IMR-90 (cell line): ENCODE measurements at regions not wholly inside any gene's neighbourhood (a gene's known extent, or its start where the extent isn't known, plus 50 kb on each side); places are given as distances from the start of the nearest gene placed in this dataset.

Source experiments
- ATAC-seq: fragments of 200-7000 bp; cut with Tn5 transposase; 2 replicates; pipeline ENCODE4 v1.9.1; 2020; ENCODE audit warnings: low read depth, mild to moderate bottlenecking, moderate library complexity
- BruUV-seq: library from RNA; stranded (reverse); fragments of 400-500 nt; replicated peaks from 2 replicates; lab custom pipeline; 2021; lab: Mats Ljungman, UMichigan
- CTCF ChIA-PET: fragments of 300-600 bp; formaldehyde crosslinking; extraction: SDS; loops from one replicate; lab custom pipeline; 2021; ENCODE audit warnings: antibody characterized with exemption; lab: Yijun Ruan, JAX
- POLR2A ChIA-PET: fragments of 300-600 bp; sonication (Branson Sonifier 250); formaldehyde crosslinking; loops from one replicate; lab custom pipeline; 2022; ENCODE audit warnings: antibody characterized with exemption; ENCODE audit not compliant: unreplicated experiment; lab: Charles Lee
- DNase-seq: peaks from one replicate; pipeline ENCODE4 v3.0.0; 2013
- H2AFZ ChIP-seq: replicated peaks from 2 replicates; pipeline ENCODE3; 2013; ENCODE audit warnings: low read length, mild to moderate bottlenecking; ENCODE audit not compliant: poor library complexity
- H2AK5ac ChIP-seq: 2 replicates; pipeline ENCODE4 v1.6.1; 2013; ENCODE audit warnings: low read depth, low read length, inconsistent platforms
- H2AK9ac ChIP-seq: replicated peaks from 2 replicates; pipeline ENCODE3; 2013; ENCODE audit warnings: mild to moderate bottlenecking, low read depth, low read length, moderate library complexity; ENCODE audit not compliant: poor library complexity
- H2BK120ac ChIP-seq: 2 replicates; pipeline ENCODE4 v1.6.1; 2013; ENCODE audit warnings: low read depth, low read length, inconsistent platforms
- H2BK15ac ChIP-seq: 3 replicates; pipeline ENCODE4 v1.6.1; 2013; ENCODE audit warnings: low read depth, low read length, inconsistent platforms
- H2BK20ac ChIP-seq: 2 replicates; pipeline ENCODE4 v1.6.1; 2013; ENCODE audit warnings: low read depth, mild to moderate bottlenecking, inconsistent platforms, low read length, moderate library complexity
- H2BK5ac ChIP-seq: 2 replicates; pipeline ENCODE4 v1.6.1; 2013; ENCODE audit warnings: mild to moderate bottlenecking, low read depth, low read length, inconsistent platforms; ENCODE audit not compliant: poor library complexity, severe bottlenecking
- H3K14ac ChIP-seq: replicated peaks from 2 replicates; pipeline ENCODE4 v1.6.1; 2013; ENCODE audit warnings: low read depth, low read length, inconsistent platforms
- H3K18ac ChIP-seq: 2 replicates; pipeline ENCODE4 v1.6.1; 2013; ENCODE audit warnings: low read depth, low read length, control low read depth
- H3K23ac ChIP-seq: 2 replicates; pipeline ENCODE4 v1.6.1; 2013; ENCODE audit warnings: low read depth, low read length, inconsistent platforms
- H3K27ac ChIP-seq: 2 replicates; pipeline ENCODE4 v1.5.1; 2013; ENCODE audit warnings: mild to moderate bottlenecking, control low read depth, low read length; ENCODE audit not compliant: insufficient read depth
- H3K27me3 ChIP-seq: 2 replicates; pipeline ENCODE4 v1.6.1; 2013; ENCODE audit warnings: low read length; ENCODE audit not compliant: control insufficient read depth, insufficient read depth
- H3K36me3 ChIP-seq: 2 replicates; pipeline ENCODE4 v1.6.1; 2013; ENCODE audit warnings: low read length, mixed read lengths; ENCODE audit not compliant: control insufficient read depth, insufficient read depth
- H3K4ac ChIP-seq: 2 replicates; pipeline ENCODE4 v1.6.1; 2013; ENCODE audit warnings: low read depth, low read length, inconsistent platforms
- H3K4me1 ChIP-seq: 2 replicates; pipeline ENCODE4 v1.6.1; 2013; ENCODE audit warnings: low read length, mixed read lengths; ENCODE audit not compliant: control insufficient read depth, insufficient read depth
- H3K4me2 ChIP-seq: 2 replicates; pipeline ENCODE4 v1.6.1; 2013; ENCODE audit warnings: low read depth, mild to moderate bottlenecking, control low read depth, low read length, moderate library complexity
- H3K4me3 ChIP-seq: 2 replicates; pipeline ENCODE4 v1.5.1; 2013; ENCODE audit warnings: low read depth, mild to moderate bottlenecking, control low read depth, low read length, moderate library complexity; ENCODE audit not compliant: insufficient read depth
- H3K56ac ChIP-seq: 2 replicates; pipeline ENCODE4 v1.6.1; 2013; ENCODE audit warnings: low read length, inconsistent platforms; ENCODE audit not compliant: insufficient read depth; ENCODE audit errors: extremely low read depth
- H3K79me1 ChIP-seq, 2 experiments: 2 replicates each; pipeline ENCODE4 v1.6.1; 2013; ENCODE audit warnings: low read length in 2 of 2, inconsistent platforms in 1 of 2, low read depth in 1 of 2
- H3K9ac ChIP-seq: 2 replicates; pipeline ENCODE4 v1.6.1; 2013; ENCODE audit warnings: low read depth, low read length, control low read depth
- H3K9me1 ChIP-seq: 2 replicates; pipeline ENCODE4 v1.6.1; 2013; ENCODE audit warnings: low read length, inconsistent platforms; ENCODE audit not compliant: insufficient read depth
- H3K9me3 ChIP-seq: 2 replicates; pipeline ENCODE4 v1.6.1; 2013; ENCODE audit warnings: low read length; ENCODE audit not compliant: control insufficient read depth, insufficient read depth
- H4K20me1 ChIP-seq: 2 replicates; pipeline ENCODE4 v1.6.1; 2013; ENCODE audit warnings: low read length, inconsistent platforms; ENCODE audit not compliant: insufficient read depth
- H4K5ac ChIP-seq: 2 replicates; pipeline ENCODE4 v1.6.1; 2013; ENCODE audit warnings: mild to moderate bottlenecking, low read depth, low read length, control low read depth
- H4K8ac ChIP-seq, 2 experiments: 2 replicates each; pipeline ENCODE4 v1.6.1; 2013; ENCODE audit warnings: low read depth in 2 of 2, low read length in 2 of 2, control low read depth in 1 of 2, inconsistent platforms in 1 of 2
- H4K91ac ChIP-seq: 2 replicates; pipeline ENCODE4 v1.6.1; 2013; ENCODE audit warnings: low read depth, low read length, inconsistent platforms; ENCODE audit not compliant: insufficient read depth
- MAZ ChIP-seq: IDR thresholded peaks from 2 replicates; pipeline ENCODE4 v1.6.1; 2012; ENCODE audit warnings: low read depth, mild to moderate bottlenecking, low read length, improper control_type of control experiment, moderate library complexity, borderline replicate concordance
- POLR2A ChIP-seq: IDR thresholded peaks from 2 replicates; pipeline ENCODE4 v1.6.1; 2012; ENCODE audit warnings: mild to moderate bottlenecking, low read depth, low read length
- WGBS, 2 experiments: methylation state at CpG; one replicate each; pipeline versions ENCODE4 v1.1.5 to v1.1.7; 2013; ENCODE audit warnings: missing lambda C conversion rate in 2 of 2; ENCODE audit not compliant: insufficient read length in 1 of 2; ENCODE audit errors: extremely low coverage in 2 of 2; 5-methylcytosine and 5-hydroxymethylcytosine counted together
- dilution Hi-C: fragments of 300-500 bp; cut with HindIII; formaldehyde crosslinking; loops from one replicate; pipeline ENCODE4 v1.14.3; 2018; ENCODE audit warnings: low sequenced_read_pairs; ENCODE audit not compliant: unreplicated experiment
- in situ Hi-C: fragments of 300-500 bp; cut with MboI; formaldehyde crosslinking; loops from 3 replicates; pipeline ENCODE4 v1.14.3; 2019; ENCODE audit warnings: low sequenced_read_pairs, inconsistent platforms, mixed read lengths
- intact Hi-C: fragments of 100-400 bp; cut with micrococcal nuclease; formaldehyde crosslinking; loops from 2 replicates; pipeline ENCODE4 v1.10.0; 2022
- TF ChIP-seq, protein P1 (sequence below): fragments of 150-350 bp; IDR thresholded peaks from 2 replicates; pipeline ENCODE4 v1.6.1; 2017; ENCODE audit warnings: mild to moderate bottlenecking, antibody characterized with exemption, low read length, low read depth

GRCh38 chr3:99373846-99374210 lies 264.6 kb upstream of the COL8A1 start:
- CTCF ChIA-PET: no interaction called here

More at GRCh38 chr3:99373846-99374210, 264.6 kb upstream of the COL8A1 start:
- WGBS, 2 experiments: no CpG with 5 or more reads among the region's 2 CpGs
- Histone ChIP-seq H3K27me3 (no peaks in the 10 kb centered on the region), H3K9me1 (no peaks in the 10 kb centered on the region), H3K4me1 (no peaks in the 10 kb centered on the region; the same call in 1 of the 2 replicates), H3K4me3 (no peak overlapping the region), H3K36me3 (no peaks in the 10 kb centered on the region), H2BK120ac (no peak overlapping the region), H3K56ac (no peak overlapping the region), H3K4me2 (no peak overlapping the region), H3K23ac (no peak overlapping the region), H2BK15ac (no peak overlapping the region), H3K14ac (no peak overlapping the region), H2AFZ (no peak overlapping the region), H3K9ac (no peak overlapping the region), H3K27ac (no peak overlapping the region), H3K79me1 (no peaks in the 10 kb centered on the region), H2BK5ac (no peak overlapping the region), H4K20me1 (no peaks in the 10 kb centered on the region), H2BK20ac (no peak overlapping the region), H4K91ac (no peak overlapping the region), H3K9me3 (no peaks in the 10 kb centered on the region), H2AK5ac (no peak overlapping the region), H3K18ac (no peak overlapping the region; the same call in 1 of the 2 replicates), H2AK9ac (no peak overlapping the region), H4K8ac (no peak overlapping the region), H3K4ac (no peak overlapping the region), H4K5ac (no peak overlapping the region)
- ATAC-seq (no peak), DNase-seq (no peak)
- no TSS peak for BruUV-seq
- POLR2A ChIA-PET: no interaction called here
- dilution Hi-C loops (no loop called here), in situ Hi-C loops (no loop called here), intact Hi-C loops (no loop called here)
- TF ChIP-seq POLR2A: no peak
- TF ChIP-seq, protein P1, sequence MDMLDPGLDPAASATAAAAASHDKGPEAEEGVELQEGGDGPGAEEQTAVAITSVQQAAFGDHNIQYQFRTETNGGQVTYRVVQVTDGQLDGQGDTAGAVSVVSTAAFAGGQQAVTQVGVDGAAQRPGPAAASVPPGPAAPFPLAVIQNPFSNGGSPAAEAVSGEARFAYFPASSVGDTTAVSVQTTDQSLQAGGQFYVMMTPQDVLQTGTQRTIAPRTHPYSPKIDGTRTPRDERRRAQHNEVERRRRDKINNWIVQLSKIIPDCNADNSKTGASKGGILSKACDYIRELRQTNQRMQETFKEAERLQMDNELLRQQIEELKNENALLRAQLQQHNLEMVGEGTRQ: no peak
- TF ChIP-seq MAZ: no peak
